HEK293T (cell line): ENCODE measurements at regions not wholly inside any gene's neighbourhood (a gene's known extent, or its start where the extent isn't known, plus 50 kb on each side); places are given as distances from the start of the nearest gene placed in this dataset.

Experiments used
- BHLHE40 ChIP-seq: fragments of 450-650 bp; IDR thresholded peaks from 2 replicates; pipeline ENCODE4 v1.6.1; 2016; ENCODE audit warnings: mild to moderate bottlenecking, moderate library complexity, borderline replicate concordance
- ELF4 ChIP-seq: fragments of 450-650 bp; IDR thresholded peaks from 2 replicates; pipeline ENCODE4 v1.6.1; 2017; ENCODE audit warnings: antibody characterized with exemption
- FOXK2 ChIP-seq: fragments of 450-650 bp; IDR thresholded peaks from 2 replicates; pipeline ENCODE4 v1.6.1; 2016; ENCODE audit warnings: mild to moderate bottlenecking
- FOXM1 ChIP-seq: fragments of 450-650 bp; IDR thresholded peaks from 2 replicates; pipeline ENCODE4 v1.6.1; 2017; ENCODE audit warnings: mild to moderate bottlenecking, borderline replicate concordance
- HDGF ChIP-seq: fragments of 450-650 bp; IDR thresholded peaks from 2 replicates; pipeline ENCODE4 v1.6.1; 2017; ENCODE audit warnings: antibody characterized with exemption, borderline replicate concordance
- L3MBTL2 ChIP-seq: fragments of 450-650 bp; conservative IDR thresholded peaks from 2 replicates; pipeline ENCODE4 v1.6.1; 2016; ENCODE audit warnings: mild to moderate bottlenecking
- SP1 ChIP-seq: fragments of 450-650 bp; IDR thresholded peaks from 2 replicates; pipeline ENCODE4 v1.6.1; 2017
- TARDBP ChIP-seq: fragments of 450-650 bp; IDR thresholded peaks from 2 replicates; pipeline ENCODE4 v1.6.1; 2016

- no peak for TF ChIP-seq SP1
- no peak for TF ChIP-seq FOXM1
- TF ChIP-seq BHLHE40 = no peak
- TF ChIP-seq FOXK2 = no peak
- no peak for TF ChIP-seq L3MBTL2
- no peak for TF ChIP-seq TARDBP
- no peak for TF ChIP-seq ELF4
- no peak for TF ChIP-seq HDGF
Measured at GRCh38 chr11:91470656-91471055, 754.0 kb upstream of the FAT3 start.
